Activated T-cell treated with anti-CD3 and anti-CD28 coated beads, Interleukin-2, amount 50 U/mL, for 24 hours (primary cell): ENCODE measurements at regions not wholly inside any gene's neighbourhood (a gene's known extent, or its start where the extent isn't known, plus 50 kb on each side); places are given as distances from the start of the nearest gene placed in this dataset.

ENCODE experiments used
- DNase-seq: peaks from one replicate; pipeline ENCODE4 v3.0.0-alpha.2; 2020
- H3K27ac Mint-ChIP-seq: 2 replicates; pipeline ENCODE4 v1.8.0; 2020; ENCODE audit warnings: mild to moderate bottlenecking, mixed read lengths
- H3K27me3 Mint-ChIP-seq: 2 replicates; pipeline ENCODE4 v1.8.0; 2020; ENCODE audit warnings: mixed read lengths
- H3K36me3 Mint-ChIP-seq: 2 replicates; pipeline ENCODE4 v1.8.0; 2020; ENCODE audit warnings: low read depth, mixed read lengths
- H3K4me1 Mint-ChIP-seq: 2 replicates; pipeline ENCODE4 v1.8.0; 2020; ENCODE audit warnings: low read depth, mixed read lengths
- H3K4me3 Mint-ChIP-seq: 2 replicates; pipeline ENCODE4 v1.8.0; 2020; ENCODE audit warnings: mild to moderate bottlenecking, moderate library complexity, mixed read lengths
- H3K9me3 Mint-ChIP-seq: 2 replicates; pipeline ENCODE4 v1.8.0; 2020; ENCODE audit warnings: mixed read lengths

GRCh38 chr20:40920291-40920690, 108.3 kb upstream of the TOP1 start:
- DNase-seq, result no peak
- Mint-ChIP-seq H3K27ac (no peak overlapping the region), H3K27me3 (no peaks in the 10 kb centered on the region), H3K36me3 (no peaks in the 10 kb centered on the region), H3K4me1 (peaks cover 4% of the 10 kb centered on the region), H3K4me3 (no peak overlapping the region), H3K9me3 (no peaks in the 10 kb centered on the region)

GRCh38 chr20:40922865-40923264, 105.8 kb upstream of the TOP1 start:
- Mint-ChIP-seq H3K36me3 (no peaks in the 10 kb centered on the region), H3K4me1 (peaks cover 4% of the 10 kb centered on the region), H3K27me3 (no peaks in the 10 kb centered on the region)

GRCh38 chr20:40925829-40926510, 102.7 kb upstream of the TOP1 start:
- H3K9me3 Mint-ChIP-seq, result no peaks in the 10 kb centered on the region
- no peak overlapping the region for H3K4me3 Mint-ChIP-seq
- H3K27me3 Mint-ChIP-seq, result no peaks in the 10 kb centered on the region
- peaks cover 4% of the 10 kb centered on the region for H3K4me1 Mint-ChIP-seq
- no peak for DNase-seq
- no peak overlapping the region for H3K27ac Mint-ChIP-seq
- H3K36me3 Mint-ChIP-seq, result no peaks in the 10 kb centered on the region

More at GRCh38 chr20:40922865-40923264, 105.8 kb upstream of the TOP1 start:
- Mint-ChIP-seq H3K9me3 (no peaks in the 10 kb centered on the region), H3K27ac (no peak overlapping the region), H3K4me3 (no peak overlapping the region)
- DNase-seq, result no peak

- Mint-ChIP-seq H3K4me3 (no peak overlapping the region), H3K27me3 (no peaks in the 10 kb centered on the region), H3K27ac (no peak overlapping the region), H3K9me3 (no peaks in the 10 kb centered on the region), H3K36me3 (no peaks in the 10 kb centered on the region), H3K4me1 (peaks cover 4% of the 10 kb centered on the region)
- no peak for DNase-seq
Observed at GRCh38 chr20:40926928-40927327, 101.7 kb upstream of the TOP1 start.

DNA sequence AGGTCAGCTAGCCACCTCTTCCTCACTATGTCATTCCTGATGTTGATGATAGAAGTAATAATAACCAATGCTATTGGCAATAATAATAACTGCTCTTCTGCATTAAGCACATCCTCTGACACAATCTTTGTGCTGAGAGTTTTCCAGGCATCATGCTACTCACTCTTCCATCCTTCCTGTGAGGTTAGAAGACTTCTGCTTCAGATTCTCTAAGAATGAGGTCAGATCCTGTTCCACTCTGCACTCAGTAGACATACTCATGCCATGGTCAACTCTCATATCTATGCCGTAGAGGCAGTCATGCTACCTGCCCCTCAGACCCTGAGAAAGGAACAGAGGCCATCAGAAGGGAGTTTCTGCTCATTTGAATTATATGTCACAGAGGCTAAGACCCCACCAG, 98.1 kb upstream of the TOP1 start:
- peaks cover 5% of the 10 kb centered on the region for H3K9me3 Mint-ChIP-seq
- H3K27ac Mint-ChIP-seq, result no peak overlapping the region
- no peaks in the 10 kb centered on the region for H3K27me3 Mint-ChIP-seq
- no peak for DNase-seq
- H3K4me1 Mint-ChIP-seq, result peaks cover 12% of the 10 kb centered on the region
- no peak overlapping the region for H3K4me3 Mint-ChIP-seq
- no peaks in the 10 kb centered on the region for H3K36me3 Mint-ChIP-seq

DNA sequence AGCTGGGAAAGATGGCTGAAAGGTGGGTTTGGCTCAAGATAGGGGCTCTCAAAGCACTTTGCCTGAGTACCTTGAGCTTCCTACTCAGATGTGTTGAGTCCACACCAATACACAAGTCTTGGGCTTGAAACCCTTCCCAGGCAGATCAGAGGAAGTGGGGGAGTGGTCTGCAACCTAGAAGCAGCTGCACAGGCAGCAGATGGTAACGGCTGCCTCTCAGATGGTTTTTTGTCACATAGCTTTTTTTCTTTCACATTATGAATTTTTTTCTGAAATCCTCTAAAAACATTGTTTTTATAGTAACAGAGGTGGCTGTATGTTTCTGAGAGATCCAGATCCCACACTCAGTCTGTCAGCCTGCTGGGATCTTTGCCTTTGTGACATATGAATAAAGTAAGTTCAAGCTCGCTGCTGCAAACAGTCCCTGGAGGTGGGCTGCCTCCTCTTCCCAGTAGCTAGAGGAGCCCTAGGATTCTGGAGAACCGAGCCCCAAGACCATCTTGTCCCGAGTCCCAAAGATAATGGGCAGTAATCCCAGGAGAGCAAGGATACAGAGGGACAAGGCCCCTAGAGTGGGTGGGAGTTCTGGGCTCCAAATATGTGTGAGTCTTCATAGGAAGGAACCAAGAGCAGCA, 97.1 kb upstream of the TOP1 start:
- H3K27ac Mint-ChIP-seq, result no peak overlapping the region
- H3K4me1 Mint-ChIP-seq, result peaks cover 12% of the 10 kb centered on the region
- H3K4me3 Mint-ChIP-seq, result no peak overlapping the region
- H3K27me3 Mint-ChIP-seq, result no peaks in the 10 kb centered on the region
- H3K9me3 Mint-ChIP-seq, result peaks cover 5% of the 10 kb centered on the region
- DNase-seq, result no peak
- H3K36me3 Mint-ChIP-seq, result no peaks in the 10 kb centered on the region

DNA sequence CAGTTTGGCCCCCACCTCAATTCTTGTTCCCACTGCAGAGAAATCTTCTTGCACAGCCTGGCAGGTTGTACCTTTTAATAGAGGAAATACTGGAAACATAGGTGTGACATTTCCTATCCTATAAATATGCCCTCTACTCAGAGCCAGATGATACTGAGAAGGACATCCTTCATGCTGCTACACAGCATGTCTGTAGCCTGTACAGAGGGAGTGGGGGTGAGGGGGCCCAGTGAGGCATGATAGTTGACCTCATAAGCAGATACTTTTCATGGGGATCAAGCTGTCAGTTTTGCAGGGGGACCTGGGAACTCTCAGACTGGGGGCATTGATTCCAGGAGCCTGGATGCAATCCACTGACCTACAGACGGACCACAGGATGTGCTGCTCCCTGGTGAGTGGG, 96.2 kb upstream of the TOP1 start:
- H3K27me3 Mint-ChIP-seq, result no peaks in the 10 kb centered on the region
- peaks cover 5% of the 10 kb centered on the region for H3K9me3 Mint-ChIP-seq
- no peaks in the 10 kb centered on the region for H3K36me3 Mint-ChIP-seq
- no peak for DNase-seq
- no peak overlapping the region for H3K4me3 Mint-ChIP-seq
- H3K27ac Mint-ChIP-seq, result no peak overlapping the region
- peaks cover 12% of the 10 kb centered on the region for H3K4me1 Mint-ChIP-seq

GRCh38 chr20:40933758-40934157, 94.9 kb upstream of the TOP1 start:
- H3K4me3 Mint-ChIP-seq, result no peak overlapping the region
- no peaks in the 10 kb centered on the region for H3K36me3 Mint-ChIP-seq
- no peaks in the 10 kb centered on the region for H3K27me3 Mint-ChIP-seq
- no peak for DNase-seq
- H3K27ac Mint-ChIP-seq, result no peak overlapping the region
- peaks cover 5% of the 10 kb centered on the region for H3K9me3 Mint-ChIP-seq
- H3K4me1 Mint-ChIP-seq, result peaks cover 12% of the 10 kb centered on the region

DNA sequence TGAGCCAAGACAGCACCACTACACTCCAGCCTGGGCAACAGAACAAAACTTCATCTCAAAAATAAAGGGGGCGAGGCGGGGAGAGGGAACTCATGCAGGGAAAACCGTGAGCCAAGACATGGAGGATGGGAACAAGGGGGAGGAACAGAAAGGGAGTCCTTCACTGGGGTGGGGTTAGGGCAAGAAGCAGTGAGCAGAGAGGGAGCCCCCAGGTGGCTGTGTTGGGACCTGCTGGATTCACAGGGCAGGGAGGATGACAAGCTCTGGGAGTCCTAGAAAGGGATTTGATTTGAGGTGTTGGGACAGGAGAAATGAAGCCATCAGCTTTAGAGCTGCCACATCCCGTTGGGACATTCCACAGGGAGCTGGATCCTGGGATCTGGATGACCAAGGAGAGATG, 90.6 kb upstream of the TOP1 start:
- Mint-ChIP-seq H3K27ac (no peak overlapping the region), H3K27me3 (no peaks in the 10 kb centered on the region), H3K4me1 (peaks cover 12% of the 10 kb centered on the region), H3K36me3 (no peaks in the 10 kb centered on the region), H3K4me3 (no peak overlapping the region), H3K9me3 (peaks cover 5% of the 10 kb centered on the region)
- DNase-seq, result no peak

GRCh38 chr20:40939667-40940066, 89.0 kb upstream of the TOP1 start:
- H3K27me3 Mint-ChIP-seq, result no peaks in the 10 kb centered on the region
- no peaks in the 10 kb centered on the region for H3K9me3 Mint-ChIP-seq
- peaks cover 4% of the 10 kb centered on the region for H3K4me1 Mint-ChIP-seq
- H3K27ac Mint-ChIP-seq, result no peak overlapping the region
- H3K4me3 Mint-ChIP-seq, result no peak overlapping the region
- no peaks in the 10 kb centered on the region for H3K36me3 Mint-ChIP-seq
- DNase-seq, result no peak

DNA sequence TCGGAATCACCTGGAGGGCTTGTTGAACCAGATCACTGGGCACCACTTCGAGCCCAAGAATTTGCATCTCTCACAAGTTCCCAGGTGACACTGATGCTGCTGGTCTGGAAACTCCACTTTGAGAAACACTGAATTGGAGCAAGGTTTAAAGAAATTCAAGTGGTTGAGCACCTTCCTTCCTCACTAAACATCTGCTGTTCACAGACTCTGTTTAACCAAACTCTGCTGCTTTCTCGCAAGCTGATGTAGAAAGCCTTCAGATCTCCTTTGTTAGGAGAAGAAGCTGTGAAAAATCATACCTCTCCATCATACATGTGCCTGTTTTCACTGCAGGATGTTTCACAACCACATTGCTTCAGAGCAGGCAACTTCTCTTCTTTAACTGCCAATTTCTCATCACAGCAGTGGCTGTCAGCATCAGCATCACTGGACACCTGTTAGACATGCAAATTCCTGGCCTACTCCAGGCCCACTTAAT, 87.5 kb upstream of the TOP1 start:
- Mint-ChIP-seq H3K36me3 (no peaks in the 10 kb centered on the region), H3K9me3 (no peaks in the 10 kb centered on the region), H3K4me3 (no peak overlapping the region), H3K4me1 (no peaks in the 10 kb centered on the region), H3K27me3 (peaks cover 4% of the 10 kb centered on the region), H3K27ac (no peak overlapping the region)
- DNase-seq, result no peak

DNA sequence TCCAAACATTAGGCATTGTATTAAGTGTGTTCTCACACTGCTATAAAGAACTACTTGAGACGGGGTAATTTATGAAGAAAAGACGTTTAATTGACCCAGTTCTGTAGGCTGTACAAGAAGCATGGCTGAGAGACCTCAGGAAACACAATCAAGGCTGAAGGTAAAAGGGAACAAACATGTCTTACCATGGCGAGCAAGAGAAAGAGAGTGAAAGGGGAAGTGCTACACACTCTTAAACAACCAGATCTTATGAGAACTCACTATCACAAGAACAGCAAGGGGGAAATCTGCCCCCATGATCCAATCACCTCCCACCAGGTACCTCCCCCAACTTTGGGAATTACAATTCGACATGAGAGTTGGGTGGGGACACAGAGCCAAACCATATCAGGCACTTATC, 86.6 kb upstream of the TOP1 start:
- H3K4me1 Mint-ChIP-seq, result no peaks in the 10 kb centered on the region
- no peak overlapping the region for H3K4me3 Mint-ChIP-seq
- H3K9me3 Mint-ChIP-seq, result no peaks in the 10 kb centered on the region
- no peak overlapping the region for H3K27ac Mint-ChIP-seq
- DNase-seq, result no peak
- no peaks in the 10 kb centered on the region for H3K36me3 Mint-ChIP-seq
- H3K27me3 Mint-ChIP-seq, result peaks cover 9% of the 10 kb centered on the region

DNA sequence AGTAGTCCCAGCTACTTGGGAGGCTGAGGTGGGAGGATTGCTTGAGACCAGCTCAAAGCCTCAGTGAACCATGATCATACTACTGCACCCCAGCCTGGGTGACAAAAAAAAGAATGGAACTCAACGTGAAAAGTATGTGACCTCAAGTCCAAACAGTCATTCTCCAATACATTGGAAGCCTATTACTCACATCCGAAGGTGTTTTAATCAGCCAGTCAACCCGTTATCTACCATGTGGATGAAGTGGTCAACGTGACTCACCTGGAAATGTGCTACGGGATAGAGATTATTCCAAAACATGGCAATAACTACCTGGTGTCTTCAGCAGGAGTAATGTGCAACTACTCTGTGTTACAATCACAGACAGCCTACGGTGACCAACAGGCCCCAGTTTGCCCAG, 85.8 kb upstream of the TOP1 start:
- Mint-ChIP-seq H3K4me1 (no peaks in the 10 kb centered on the region), H3K9me3 (no peaks in the 10 kb centered on the region), H3K4me3 (no peak overlapping the region), H3K36me3 (no peaks in the 10 kb centered on the region), H3K27me3 (peaks cover 11% of the 10 kb centered on the region), H3K27ac (no peak overlapping the region)
- DNase-seq, result no peak

- Mint-ChIP-seq H3K27me3 (peaks cover 11% of the 10 kb centered on the region), H3K9me3 (no peaks in the 10 kb centered on the region), H3K4me1 (no peaks in the 10 kb centered on the region), H3K27ac (no peak overlapping the region), H3K4me3 (no peak overlapping the region), H3K36me3 (no peaks in the 10 kb centered on the region)
- no peak for DNase-seq
Observed at GRCh38 chr20:40943591-40943990, 85.0 kb upstream of the TOP1 start.

DNA sequence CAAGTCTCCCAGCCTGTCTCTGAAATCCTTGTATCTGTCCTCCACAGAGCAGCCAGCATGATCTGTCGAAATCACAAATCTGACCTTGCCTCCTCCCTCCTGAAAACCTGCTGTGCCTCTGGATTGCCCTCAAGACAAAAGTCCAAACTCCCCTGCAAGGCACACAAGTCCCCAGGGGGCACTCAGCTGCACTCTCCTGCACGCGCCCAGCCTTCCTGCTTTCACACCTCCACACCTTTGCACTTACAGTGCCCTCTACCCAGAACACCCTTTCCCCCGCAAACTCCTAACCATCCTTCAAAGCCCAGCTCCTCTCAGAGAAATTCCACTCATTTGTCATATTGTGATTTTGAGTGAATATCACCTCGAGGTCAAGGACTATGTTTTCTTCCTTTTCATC, 83.4 kb upstream of the TOP1 start:
- Mint-ChIP-seq H3K4me1 (no peaks in the 10 kb centered on the region), H3K27me3 (peaks cover 11% of the 10 kb centered on the region), H3K4me3 (no peak overlapping the region), H3K27ac (no peak overlapping the region), H3K9me3 (no peaks in the 10 kb centered on the region), H3K36me3 (no peaks in the 10 kb centered on the region)
- DNase-seq, result no peak
